Ovary (tissue), 7 donors: ENCODE measurements at regions not wholly inside any gene's neighbourhood (a gene's known extent, or its start where the extent isn't known, plus 50 kb on each side); places are given as distances from the start of the nearest gene placed in this dataset.

Experiments
- DNase-seq, 5 donors: peaks; one replicate each; pipeline ENCODE4 v3.0.0-alpha.2; 2019 to 2020
- H3K27ac ChIP-seq, 2 donors: fragments of 200-600 bp; one replicate each; pipeline versions ENCODE4 v1.5.1 to v1.8.0; 2019 to 2022
- H3K27me3 ChIP-seq: fragments of 200-600 bp; one replicate; pipeline ENCODE4 v1.8.0; 2022
- H3K36me3 ChIP-seq: fragments of 200-600 bp; sonication (generic); one replicate; pipeline ENCODE4 v1.5.1; 2019
- H3K4me1 ChIP-seq: one replicate; pipeline ENCODE4 v1.8.1; 2013; ENCODE audit warnings: mild to moderate bottlenecking, moderate library complexity; ENCODE audit not compliant: insufficient read depth
- H3K4me3 ChIP-seq: fragments of 200-600 bp; sonication (generic); one replicate; pipeline ENCODE4 v1.5.1; 2017
- H3K9me3 ChIP-seq, 2 donors: fragments of 200-600 bp in 1 of 2; sonication (generic) in 1 of 2; one replicate each; pipeline versions ENCODE4 v1.5.1 to v1.8.1; 2013 to 2019; ENCODE audit warnings: mild to moderate bottlenecking in 1 of 2, moderate library complexity in 1 of 2
- EP300 ChIP-seq: sonication (generic); formaldehyde crosslinking; IDR thresholded peaks from one replicate; pipeline ENCODE4 v1.6.1; 2017; ENCODE audit warnings: antibody characterized with exemption
- POLR2A ChIP-seq: fragments of 450-650 bp; IDR thresholded peaks from one replicate; pipeline ENCODE4 v1.6.1; 2017; ENCODE audit warnings: antibody characterized with exemption, mild to moderate bottlenecking, moderate library complexity
- WGBS, 3 donors: extraction: QIAGEN DNeasy Blood & Tissue Kit in 1 of 3; methylation state at CpG; one replicate each; pipeline versions ENCODE4 v1.1.5 to v1.1.7; 2013 to 2017; 5-methylcytosine and 5-hydroxymethylcytosine counted together
- intact Hi-C, 4 donors: fragments of 100-400 bp; cut with DNase I; formaldehyde crosslinking; loops; one replicate each; pipeline versions ENCODE4 v1.11.0 to v1.15.1; 2022 to 2023
- TF ChIP-seq, protein P1 (sequence below), 3 donors: fragments of 450-650 bp in 2 of 3; fragments of 200-600 bp in 1 of 3; IDR thresholded peaks; one replicate each; pipeline versions ENCODE4 v1.5.1 to v1.8.0; 2016 to 2022; ENCODE audit warnings: antibody characterized with exemption in 3 of 3, mild to moderate bottlenecking in 1 of 3
- donor health status: DM: no; HTN: no; CAD: no; lungs with moderate emphysema.
- donor health status: DM: no; HTN: no; CAD: no.
- donor health status: Bipolar disorder and iron deficiency.
- donor health status: DM: no; HTN: no; CAD: no.
- donor health status: DM: yes; HTN: yes; CAD: no.

DNA sequence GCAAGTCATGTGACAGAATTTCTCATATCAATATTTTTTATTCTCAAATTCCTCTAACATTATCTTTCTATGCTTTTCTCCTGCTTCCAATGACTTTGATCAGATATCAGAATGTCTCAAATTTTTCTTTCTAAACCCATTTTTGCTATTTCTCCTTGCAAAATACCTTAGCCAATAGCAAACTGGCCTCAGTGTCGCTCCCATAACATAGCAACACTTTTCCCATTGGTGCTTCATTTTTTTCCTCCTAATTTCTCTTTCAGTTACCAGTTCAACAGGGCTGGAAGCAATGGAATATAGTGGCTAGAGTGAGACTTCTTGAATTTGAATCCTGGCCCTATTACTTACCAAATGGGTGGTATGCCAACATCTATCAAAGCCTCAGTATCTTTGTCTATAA is 1091.6 kb downstream of the C4orf33 start:
- TF ChIP-seq POLR2A (no peak), EP300 (no peak)
- TF ChIP-seq, protein P1, sequence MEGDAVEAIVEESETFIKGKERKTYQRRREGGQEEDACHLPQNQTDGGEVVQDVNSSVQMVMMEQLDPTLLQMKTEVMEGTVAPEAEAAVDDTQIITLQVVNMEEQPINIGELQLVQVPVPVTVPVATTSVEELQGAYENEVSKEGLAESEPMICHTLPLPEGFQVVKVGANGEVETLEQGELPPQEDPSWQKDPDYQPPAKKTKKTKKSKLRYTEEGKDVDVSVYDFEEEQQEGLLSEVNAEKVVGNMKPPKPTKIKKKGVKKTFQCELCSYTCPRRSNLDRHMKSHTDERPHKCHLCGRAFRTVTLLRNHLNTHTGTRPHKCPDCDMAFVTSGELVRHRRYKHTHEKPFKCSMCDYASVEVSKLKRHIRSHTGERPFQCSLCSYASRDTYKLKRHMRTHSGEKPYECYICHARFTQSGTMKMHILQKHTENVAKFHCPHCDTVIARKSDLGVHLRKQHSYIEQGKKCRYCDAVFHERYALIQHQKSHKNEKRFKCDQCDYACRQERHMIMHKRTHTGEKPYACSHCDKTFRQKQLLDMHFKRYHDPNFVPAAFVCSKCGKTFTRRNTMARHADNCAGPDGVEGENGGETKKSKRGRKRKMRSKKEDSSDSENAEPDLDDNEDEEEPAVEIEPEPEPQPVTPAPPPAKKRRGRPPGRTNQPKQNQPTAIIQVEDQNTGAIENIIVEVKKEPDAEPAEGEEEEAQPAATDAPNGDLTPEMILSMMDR (IDR thresholded peaks at IDR 0.05), result no peak
- no peaks in the 10 kb centered on the region for H3K27me3 ChIP-seq
- no peaks in the 10 kb centered on the region for H3K4me1 ChIP-seq
- 84 to 94% (median 94%) methylated on average over 1 of the region's 1 CpG for WGBS, 3 donors
- no peak for DNase-seq
- H3K36me3 ChIP-seq, result no peaks in the 10 kb centered on the region
- no peaks in the 10 kb centered on the region for H3K9me3 ChIP-seq
- no peak overlapping the region for H3K27ac ChIP-seq
- intact Hi-C loops, result no loop called here
- no peak overlapping the region for H3K4me3 ChIP-seq

DNA sequence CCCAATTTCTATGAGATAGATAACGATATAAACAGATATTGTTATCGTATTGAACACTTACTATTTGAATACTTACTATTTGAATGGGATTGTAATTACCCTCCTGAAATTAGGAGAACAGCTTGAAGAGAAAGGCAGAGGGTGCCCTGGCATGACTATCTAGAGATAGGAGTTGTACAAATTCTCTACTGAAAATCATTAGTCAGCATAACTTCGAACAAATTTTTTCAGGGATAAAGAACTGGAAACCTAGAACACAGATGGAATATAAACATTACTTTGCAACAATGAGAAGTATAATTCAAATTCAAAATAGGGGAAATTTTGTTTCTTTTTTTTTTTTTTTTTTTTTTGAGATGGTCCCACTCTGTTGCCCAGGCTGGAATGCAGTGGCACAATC is 1096.8 kb downstream of the C4orf33 start:
- H3K27me3 ChIP-seq, result no peaks in the 10 kb centered on the region
- intact Hi-C loops, result no loop called here
- 89 to 95% (median 92%) methylated on average over 3 of the region's 3 CpGs for WGBS, 3 donors
- H3K36me3 ChIP-seq, result no peaks in the 10 kb centered on the region
- H3K9me3 ChIP-seq, result no peaks in the 10 kb centered on the region
- H3K27ac ChIP-seq, result no peak overlapping the region
- no peak for DNase-seq
- no peak for TF ChIP-seq EP300
- TF ChIP-seq, protein P1 (IDR thresholded peaks at IDR 0.05), result no peak
- TF ChIP-seq POLR2A, result no peak
- H3K4me3 ChIP-seq, result no peak overlapping the region
- no peaks in the 10 kb centered on the region for H3K4me1 ChIP-seq

DNA sequence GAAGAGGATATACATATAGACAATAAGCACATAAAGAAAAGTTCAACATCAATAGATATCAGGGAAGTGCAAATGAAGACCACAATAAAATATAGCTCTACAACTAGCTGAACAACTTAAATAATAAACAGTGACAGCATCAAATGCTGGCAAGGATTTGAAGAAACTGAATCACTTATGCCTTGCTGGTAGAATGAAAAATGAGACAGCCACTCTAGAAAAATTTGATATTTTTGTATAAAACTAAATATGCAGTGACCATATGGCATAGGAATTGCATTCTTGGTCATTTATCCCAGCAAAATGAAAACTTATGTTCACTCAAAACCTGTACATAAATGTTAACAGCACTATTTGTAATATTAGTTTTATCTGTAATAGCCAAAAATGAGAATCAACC is 1102.0 kb downstream of the C4orf33 start:
- TF ChIP-seq POLR2A (no peak), EP300 (no peak)
- TF ChIP-seq, protein P1 (IDR thresholded peaks at IDR 0.05), result no peak
- DNase-seq, result no peak
- Histone ChIP-seq H3K9me3 (no peaks in the 10 kb centered on the region), H3K27me3 (no peaks in the 10 kb centered on the region), H3K4me1 (no peaks in the 10 kb centered on the region), H3K4me3 (no peak overlapping the region), H3K27ac (no peak overlapping the region), H3K36me3 (no peaks in the 10 kb centered on the region)
- intact Hi-C loops, result no loop called here

DNA sequence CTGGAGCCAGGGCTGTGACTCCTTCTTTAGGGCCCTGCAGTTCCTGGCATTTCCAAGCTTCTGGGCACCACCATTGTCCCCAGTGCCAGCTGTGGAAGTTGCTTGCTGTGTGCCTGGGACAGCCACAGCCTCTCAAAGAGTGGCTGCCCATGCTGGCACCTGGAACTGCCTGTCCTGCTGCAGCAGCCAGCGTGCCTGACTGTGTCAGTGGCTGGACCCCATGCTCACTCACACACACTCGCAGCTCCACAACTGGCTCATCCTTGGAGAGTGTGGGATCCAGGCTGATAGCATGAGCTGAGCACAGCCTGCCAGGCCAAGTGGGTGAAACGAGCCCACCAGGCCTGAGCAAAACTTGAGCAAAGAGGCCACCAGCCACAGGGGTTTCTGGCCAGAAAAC is 1107.6 kb downstream of the C4orf33 start:
- Histone ChIP-seq H3K27ac (no peak overlapping the region), H3K9me3 (no peaks in the 10 kb centered on the region), H3K27me3 (no peaks in the 10 kb centered on the region), H3K4me3 (no peak overlapping the region), H3K4me1 (no peaks in the 10 kb centered on the region), H3K36me3 (no peaks in the 10 kb centered on the region)
- 67 to 80% (median 70%) methylated on average over 3 of the region's 3 CpGs for WGBS, 3 donors
- DNase-seq, result no peak
- TF ChIP-seq POLR2A (no peak), EP300 (no peak)
- TF ChIP-seq, protein P1 (IDR thresholded peaks at IDR 0.05), result no peak
- intact Hi-C loops, result no loop called here

DNA sequence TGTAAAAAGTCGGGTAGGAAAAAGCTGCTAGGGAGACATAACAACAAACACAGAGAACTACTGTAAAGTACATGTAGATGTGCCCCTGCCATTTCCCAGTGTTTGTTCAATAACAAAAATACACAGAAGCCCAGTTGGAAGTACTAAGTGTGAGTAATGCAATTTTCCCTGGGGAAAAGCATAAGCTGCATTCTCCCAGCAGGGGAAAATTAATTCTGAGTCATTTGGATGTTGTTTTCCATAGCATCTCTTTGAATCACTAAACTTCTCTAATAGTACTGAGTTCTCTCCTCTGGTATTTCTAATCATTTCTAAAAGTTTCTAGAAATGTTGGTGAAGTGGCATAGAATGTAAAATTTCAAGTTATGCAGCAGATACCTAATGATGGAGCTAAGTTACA is 1114.9 kb downstream of the C4orf33 start:
- intact Hi-C loops, result no loop called here
- no peaks in the 10 kb centered on the region for H3K27me3 ChIP-seq

More for the DNA sequence above, 1114.9 kb downstream of the C4orf33 start:
- TF ChIP-seq EP300, result no peak
- TF ChIP-seq POLR2A, result no peak
- TF ChIP-seq, protein P1 (IDR thresholded peaks at IDR 0.05), result no peak
- Histone ChIP-seq H3K27ac (no peak overlapping the region), H3K9me3 (no peaks in the 10 kb centered on the region), H3K36me3 (no peaks in the 10 kb centered on the region), H3K4me1 (no peaks in the 10 kb centered on the region), H3K4me3 (no peak overlapping the region)
- DNase-seq, result no peak
- 18 to 42% (median 31%) methylated on average over 1 of the region's 1 CpG for WGBS, 3 donors
